ENCODE measurements at regions not wholly inside any gene's neighbourhood (a gene's known extent, or its start where the extent isn't known, plus 50 kb on each side); places are given as distances from the start of the nearest gene placed in this dataset.

DNA sequence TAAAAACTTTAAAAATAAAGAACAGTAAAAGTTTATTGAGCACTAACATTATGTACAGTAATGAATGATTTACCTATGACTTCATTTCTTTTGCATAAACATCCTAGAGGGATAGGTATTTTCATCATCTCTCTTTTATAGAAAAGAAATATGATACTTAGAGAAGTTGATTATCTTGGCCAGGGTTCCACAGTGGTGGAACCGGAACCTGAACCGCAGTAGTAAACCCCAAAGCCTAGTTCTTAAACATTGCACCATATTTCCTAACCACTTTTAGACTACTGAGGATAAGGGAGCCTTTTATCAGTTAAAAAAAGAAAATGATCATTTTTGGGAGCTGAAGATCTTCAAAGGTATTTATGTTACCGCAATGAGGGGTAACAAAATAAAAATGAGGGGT lies 205.7 kb upstream of the SGCD start:
- no peak for DNase-seq
- H3K36me3 ChIP-seq = no peaks in the 10 kb centered on the region
- H3K27me3 ChIP-seq (ENCODE audit: insufficient read depth, low read depth, severe bottlenecking) = no peaks in the 10 kb centered on the region
- no peaks in the 10 kb centered on the region for H3K9me3 ChIP-seq (ENCODE audit: severe bottlenecking)
- H3K27ac ChIP-seq = no peak overlapping the region
- no peak overlapping the region for H3K4me3 ChIP-seq (ENCODE audit: low read depth, low read length)
- no peak for TF ChIP-seq CTCF (IDR thresholded peaks at IDR 0.05; ENCODE audit: low read depth, low read length)

- Histone ChIP-seq H3K4me3 (ENCODE audit: low read depth, low read length) (no peak overlapping the region), H3K9me3 (ENCODE audit: severe bottlenecking) (no peaks in the 10 kb centered on the region), H3K27ac (no peak overlapping the region), H3K36me3 (no peaks in the 10 kb centered on the region), H3K27me3 (ENCODE audit: insufficient read depth, low read depth, severe bottlenecking) (no peaks in the 10 kb centered on the region)
- no peak for DNase-seq
- TF ChIP-seq CTCF (IDR thresholded peaks at IDR 0.05; ENCODE audit: low read depth, low read length) = no peak
These were observed 205.1 kb upstream of the SGCD start for GRCh38 chr5:156121882-156122281.

DNA sequence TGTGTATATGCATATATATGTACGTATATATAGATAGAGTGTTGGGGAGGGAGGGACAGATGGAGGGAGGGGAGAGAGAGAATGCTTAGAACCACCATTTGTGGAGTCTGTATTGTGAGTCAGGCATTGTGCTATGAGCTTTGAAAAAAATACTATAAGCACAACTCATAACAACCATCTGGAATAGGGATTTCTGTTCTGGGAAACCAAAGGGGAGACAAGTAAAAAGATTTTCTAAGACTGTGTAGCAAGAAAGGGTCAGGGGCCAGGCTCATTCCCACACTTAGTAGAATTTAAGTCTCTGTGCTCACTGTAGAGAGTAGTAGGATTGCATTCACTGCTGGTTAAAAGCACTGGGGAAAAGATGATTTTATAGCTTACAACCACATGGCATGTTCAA lies 202.3 kb upstream of the SGCD start:
- no peaks in the 10 kb centered on the region for H3K36me3 ChIP-seq
- TF ChIP-seq CTCF (IDR thresholded peaks at IDR 0.05; ENCODE audit: low read depth, low read length) = no peak
- no peaks in the 10 kb centered on the region for H3K27me3 ChIP-seq (ENCODE audit: insufficient read depth, low read depth, severe bottlenecking)
- DNase-seq = no peak
- H3K27ac ChIP-seq = no peak overlapping the region
- no peaks in the 10 kb centered on the region for H3K9me3 ChIP-seq (ENCODE audit: severe bottlenecking)
- no peak overlapping the region for H3K4me3 ChIP-seq (ENCODE audit: low read depth, low read length)

DNA sequence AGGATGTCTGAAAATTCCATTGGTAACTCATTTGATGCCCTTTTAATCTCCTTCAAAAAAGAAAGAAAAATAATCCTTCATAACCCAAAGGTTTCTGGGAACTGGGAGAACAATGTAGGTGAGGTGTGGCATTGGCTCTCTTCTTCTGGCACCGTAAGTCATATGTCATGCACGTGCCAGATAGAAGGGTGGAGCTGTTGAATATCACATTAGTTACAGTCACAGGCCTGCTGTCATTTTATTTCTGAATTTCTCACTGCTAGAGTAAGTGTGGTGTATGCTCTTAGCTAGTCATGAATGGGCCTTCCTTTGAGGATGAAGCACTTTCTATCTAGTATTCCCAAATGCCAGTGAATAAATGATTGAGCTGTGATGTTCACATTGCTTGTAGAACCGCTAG lies 201.8 kb upstream of the SGCD start:
- H3K4me3 ChIP-seq (ENCODE audit: low read depth, low read length) = no peak overlapping the region
- H3K27me3 ChIP-seq (ENCODE audit: insufficient read depth, low read depth, severe bottlenecking) = no peaks in the 10 kb centered on the region
- H3K36me3 ChIP-seq = no peaks in the 10 kb centered on the region
- DNase-seq = no peak
- no peak overlapping the region for H3K27ac ChIP-seq
- no peak for TF ChIP-seq CTCF (IDR thresholded peaks at IDR 0.05; ENCODE audit: low read depth, low read length)
- H3K9me3 ChIP-seq (ENCODE audit: severe bottlenecking) = no peaks in the 10 kb centered on the region

GRCh38 chr5:156126716-156127115 lies 200.2 kb upstream of the SGCD start:
- Histone ChIP-seq H3K36me3 (no peaks in the 10 kb centered on the region), H3K27me3 (ENCODE audit: insufficient read depth, low read depth, severe bottlenecking) (no peaks in the 10 kb centered on the region), H3K27ac (no peak overlapping the region), H3K9me3 (ENCODE audit: severe bottlenecking) (no peaks in the 10 kb centered on the region), H3K4me3 (ENCODE audit: low read depth, low read length) (no peak overlapping the region)
- no peak for DNase-seq
- no peak for TF ChIP-seq CTCF (IDR thresholded peaks at IDR 0.05; ENCODE audit: low read depth, low read length)

DNA sequence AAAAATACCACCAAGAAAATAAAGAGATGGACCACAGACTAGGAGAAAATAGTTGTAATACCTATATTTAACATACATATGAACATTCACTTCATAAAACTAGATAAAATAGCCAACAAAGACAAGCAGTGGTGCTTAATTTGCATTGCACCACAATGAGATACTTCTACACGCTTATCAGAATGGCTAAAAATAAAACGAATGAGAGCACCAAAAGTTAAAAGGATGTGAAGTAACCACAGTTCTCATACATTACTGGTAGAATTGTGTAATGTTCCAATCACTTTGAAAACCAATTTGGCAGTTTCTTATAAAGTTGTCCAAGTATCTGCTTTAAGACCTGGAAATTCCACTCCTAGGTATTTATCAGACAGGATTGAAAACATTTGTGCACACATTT lies 198.9 kb upstream of the SGCD start:
- TF ChIP-seq CTCF (IDR thresholded peaks at IDR 0.05; ENCODE audit: low read depth, low read length) = no peak
- Histone ChIP-seq H3K4me3 (ENCODE audit: low read depth, low read length) (no peak overlapping the region), H3K27me3 (ENCODE audit: insufficient read depth, low read depth, severe bottlenecking) (no peaks in the 10 kb centered on the region), H3K36me3 (no peaks in the 10 kb centered on the region), H3K27ac (no peak overlapping the region), H3K9me3 (ENCODE audit: severe bottlenecking) (no peaks in the 10 kb centered on the region)
- no peak for DNase-seq

All from WERI-Rb-1 (cell line).